ENCODE measurements at regions not wholly inside any gene's neighbourhood (a gene's known extent, or its start where the extent isn't known, plus 50 kb on each side); places are given as distances from the start of the nearest gene placed in this dataset.

DNA sequence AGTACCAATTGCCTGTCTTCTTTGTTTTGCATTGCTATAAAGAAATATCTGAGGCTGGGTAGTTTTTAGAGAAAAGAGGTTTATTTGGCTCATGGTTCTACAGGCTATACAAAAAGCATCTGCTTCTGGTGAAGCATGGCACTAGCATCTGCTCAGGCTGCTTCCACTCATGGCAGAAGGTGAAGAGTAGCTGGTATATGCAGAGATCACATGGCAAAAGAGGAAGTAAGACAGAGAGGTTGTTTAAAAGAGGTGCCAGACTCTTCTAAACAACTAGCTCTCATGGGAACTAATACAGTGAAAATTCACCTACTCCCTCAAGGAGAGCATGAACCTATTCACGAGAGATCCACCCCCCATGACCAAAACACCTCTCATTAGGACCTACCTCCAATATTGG, 56.7 kb upstream of the GUCA2B start:
- no peak for DNase-seq

DNA sequence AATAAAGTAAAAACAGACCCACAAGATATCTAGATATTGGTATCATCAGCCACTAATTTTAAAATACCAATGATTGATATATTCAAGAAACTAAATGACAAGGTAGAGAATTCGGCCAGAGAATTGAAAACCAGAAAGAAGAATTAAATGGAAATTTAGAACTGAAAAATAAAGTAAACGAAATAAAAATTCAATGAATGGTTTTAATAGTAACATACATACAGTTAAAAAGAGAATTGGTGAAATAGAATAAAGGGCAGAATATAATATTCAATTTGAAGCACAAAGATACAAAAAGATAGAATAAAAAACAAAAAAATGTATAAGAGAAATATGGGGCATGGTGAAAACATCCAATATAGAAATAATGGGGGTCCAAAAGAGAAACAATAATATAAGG, 64.0 kb upstream of the GUCA2B start:
- no peak for DNase-seq

DNA sequence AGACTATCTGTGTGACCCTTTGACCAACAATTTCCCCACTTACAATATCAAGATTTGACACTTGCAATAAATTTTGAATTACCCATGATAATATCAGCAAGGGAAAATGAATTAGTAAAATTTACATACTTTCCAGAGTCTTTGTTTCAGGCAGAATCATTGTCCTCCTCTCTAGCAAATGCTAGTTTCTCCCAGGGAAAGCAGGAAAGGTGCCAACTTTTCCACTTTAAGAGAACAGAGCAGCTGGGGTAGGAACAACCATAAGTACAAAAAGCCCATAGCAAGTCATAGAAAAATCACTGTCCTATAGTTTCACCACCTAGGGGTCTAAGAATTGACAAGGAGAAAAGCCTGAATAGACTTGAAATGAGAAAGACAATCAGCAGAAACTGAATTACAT, 67.1 kb upstream of the GUCA2B start:
- DNase-seq = no peak

DNA sequence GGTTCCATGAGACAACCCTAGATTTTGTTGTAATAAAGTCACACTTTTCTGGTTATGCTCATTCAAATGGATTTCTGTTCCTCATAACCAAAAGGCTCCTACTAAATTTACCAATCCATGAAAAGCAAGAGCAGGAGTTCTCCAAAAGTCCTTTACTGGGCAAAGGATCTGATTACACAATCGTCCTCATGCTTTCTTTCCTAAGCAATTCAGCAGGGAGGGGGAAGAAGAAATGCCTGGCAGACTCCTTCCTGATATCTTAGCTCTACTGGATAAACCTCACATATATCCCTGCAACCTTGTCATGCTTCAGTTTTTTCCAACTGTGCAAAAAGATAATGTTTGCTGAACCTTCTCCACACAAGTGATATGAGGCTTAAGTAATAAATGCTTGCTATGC, 67.6 kb upstream of the GUCA2B start:
- DNase-seq = no peak

DNA sequence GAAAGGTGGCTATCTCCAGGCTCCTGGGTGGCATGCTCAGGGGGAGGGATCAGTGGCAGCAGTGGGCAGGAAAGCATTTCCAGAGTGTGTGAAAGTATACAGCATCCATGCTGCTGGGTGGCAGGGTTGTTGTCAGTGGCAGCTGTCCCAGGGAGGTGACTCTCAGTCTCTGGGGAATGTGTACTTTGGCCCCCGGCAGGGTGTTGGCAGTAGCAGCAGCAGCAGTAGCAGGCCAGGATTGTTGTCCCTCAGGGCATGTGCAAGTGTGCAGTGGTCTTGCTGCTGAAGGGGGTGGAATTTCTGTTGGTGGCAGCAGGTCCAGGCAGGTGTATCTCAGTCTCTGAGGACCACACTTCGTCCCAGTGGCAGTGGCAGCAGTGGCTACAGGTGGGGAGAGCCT, 71.7 kb upstream of the GUCA2B start:
- no peak for DNase-seq

DNA sequence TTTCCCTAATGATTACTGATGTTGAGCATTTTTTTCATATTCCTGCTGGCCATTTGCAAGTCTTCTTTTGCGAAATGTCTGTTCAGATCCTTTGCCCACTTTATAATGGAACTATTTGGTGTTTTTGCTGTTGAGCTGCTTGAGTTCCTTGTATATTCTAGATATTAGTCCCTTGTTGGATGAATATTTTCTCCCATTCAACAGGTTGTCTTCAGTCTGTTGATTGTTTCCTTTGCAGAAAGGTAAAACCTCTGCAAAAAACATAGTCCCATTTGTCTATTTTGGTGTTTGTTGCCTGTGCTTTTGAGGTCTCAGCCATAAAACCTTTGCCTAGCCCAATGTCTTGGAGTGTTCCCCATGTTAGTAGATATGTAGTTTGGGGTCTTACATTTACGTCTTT, 78.0 kb upstream of the GUCA2B start:
- no peak for DNase-seq

DNA sequence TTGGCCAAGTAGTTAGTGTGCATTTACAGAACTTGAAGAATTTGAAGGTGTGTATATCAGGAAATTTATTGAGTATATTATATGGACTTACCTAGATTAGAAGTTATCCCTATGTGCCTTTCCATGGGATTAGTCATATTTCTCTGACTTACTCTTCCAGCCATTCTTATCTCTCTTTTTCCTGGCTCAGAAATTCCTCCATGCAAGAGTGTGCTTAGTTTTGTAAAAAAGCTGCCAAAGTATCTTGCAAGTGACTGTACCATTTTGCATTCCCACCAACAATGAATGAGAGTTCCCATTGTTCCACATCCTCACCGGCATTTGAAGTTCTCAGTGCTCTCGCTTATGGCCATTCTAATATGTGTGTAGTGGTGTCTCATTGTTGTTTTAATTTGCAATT, 82.2 kb upstream of the GUCA2B start:
- DNase-seq = no peak

DNA sequence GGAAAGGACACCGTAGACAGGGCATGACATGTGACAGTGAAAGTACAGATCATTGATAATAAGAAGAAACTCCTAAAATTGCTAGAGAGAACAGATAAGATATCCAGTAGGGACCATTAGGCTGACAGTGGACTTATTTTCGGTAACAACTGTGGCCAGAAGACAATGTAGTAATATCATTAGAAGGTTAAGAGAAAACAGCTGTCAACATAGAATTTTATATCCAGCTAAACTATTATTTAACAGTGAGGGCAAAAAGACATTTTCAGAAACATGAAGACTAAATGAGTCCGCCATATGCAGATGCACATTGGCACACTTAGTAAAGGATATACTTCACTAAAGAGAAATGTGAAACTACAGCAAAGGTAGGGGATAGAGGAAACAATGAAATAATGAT, 95.4 kb upstream of the GUCA2B start:
- no peak for DNase-seq

DNA sequence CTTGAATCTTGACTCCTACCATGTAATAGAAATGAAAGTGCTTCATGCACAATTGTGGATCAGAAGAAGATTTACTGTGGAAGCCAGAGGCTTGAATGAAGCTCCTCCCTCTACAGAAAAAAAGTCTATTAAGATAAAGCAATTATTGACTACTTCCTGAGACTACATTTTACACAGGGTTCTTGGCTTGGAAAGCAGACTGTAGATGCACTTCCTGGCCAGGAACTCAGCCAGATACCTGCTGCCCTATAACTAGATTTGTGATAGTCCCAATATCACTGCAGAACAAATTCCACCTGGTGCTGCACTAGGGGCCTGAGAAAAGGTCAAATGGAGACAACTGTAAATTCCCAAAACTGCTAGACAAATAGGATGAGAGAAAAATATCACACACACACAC, 96.8 kb upstream of the GUCA2B start:
- DNase-seq = no peak

DNA sequence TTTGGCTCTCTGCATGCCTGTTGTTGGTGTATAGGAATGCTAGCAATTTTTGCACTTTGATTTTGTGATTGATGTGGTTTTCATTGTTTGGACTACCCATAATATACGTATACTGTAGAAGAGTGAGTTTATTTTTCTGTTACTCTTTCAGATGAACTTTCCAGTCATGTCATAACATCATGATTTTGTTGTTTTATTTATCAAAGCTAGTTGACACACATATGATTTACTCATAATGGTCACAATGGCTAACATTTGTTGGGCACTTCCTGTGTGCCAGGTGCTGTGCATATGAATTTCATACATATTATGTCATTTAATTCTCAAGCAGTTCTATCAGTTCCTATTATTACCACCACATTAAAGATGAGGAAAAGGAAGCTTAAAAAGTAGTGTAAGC, 98.1 kb upstream of the GUCA2B start:
- no peak for DNase-seq

DNA sequence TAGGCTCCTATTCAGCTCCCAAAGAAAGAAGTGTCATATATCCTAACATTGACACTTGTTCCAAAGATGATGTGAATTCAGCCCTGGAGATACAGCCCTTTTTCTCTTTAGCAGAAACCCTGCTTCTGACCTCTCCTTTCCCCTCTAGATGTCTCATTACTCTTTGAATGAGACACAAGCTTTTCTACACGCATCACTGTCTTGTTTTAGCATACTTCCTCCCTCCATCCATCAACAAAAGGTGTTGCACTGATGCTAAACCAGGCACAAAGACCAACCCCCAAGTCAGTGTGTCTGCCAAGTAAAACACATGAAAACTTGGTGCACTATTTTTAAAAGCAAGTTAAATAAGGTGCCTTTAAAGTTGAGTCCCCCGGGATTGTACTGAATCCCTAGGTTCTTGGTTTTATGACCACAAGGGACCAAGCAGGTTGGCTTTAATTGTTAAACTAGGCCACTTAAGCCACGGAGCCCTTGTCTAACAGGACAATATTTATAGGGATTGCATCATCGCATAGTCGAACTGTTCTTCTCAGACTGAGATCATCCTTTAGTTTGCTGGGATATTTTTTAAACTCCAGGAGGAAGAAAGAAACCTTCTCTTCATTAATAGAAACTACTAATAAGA, 101.0 kb upstream of the GUCA2B start:
- DNase-seq = no peak

DNA sequence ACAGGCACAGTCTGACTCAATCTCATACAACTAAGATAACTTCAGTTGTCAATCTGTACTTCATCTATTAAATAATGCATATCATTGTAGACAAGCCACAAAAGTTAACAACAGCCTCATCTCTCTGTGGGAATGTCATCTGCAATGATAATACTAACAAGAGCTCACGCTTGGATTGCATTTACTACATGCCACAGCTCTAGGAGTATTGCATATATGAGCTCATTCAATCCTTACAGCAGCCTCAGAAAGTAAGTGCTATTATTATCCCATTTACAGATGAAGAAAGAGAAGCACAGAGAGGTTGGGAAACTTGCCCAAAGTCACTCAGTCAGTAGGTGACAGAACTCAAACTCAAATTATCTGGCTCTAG, 105.7 kb upstream of the GUCA2B start:
- DNase-seq = no peak

DNA sequence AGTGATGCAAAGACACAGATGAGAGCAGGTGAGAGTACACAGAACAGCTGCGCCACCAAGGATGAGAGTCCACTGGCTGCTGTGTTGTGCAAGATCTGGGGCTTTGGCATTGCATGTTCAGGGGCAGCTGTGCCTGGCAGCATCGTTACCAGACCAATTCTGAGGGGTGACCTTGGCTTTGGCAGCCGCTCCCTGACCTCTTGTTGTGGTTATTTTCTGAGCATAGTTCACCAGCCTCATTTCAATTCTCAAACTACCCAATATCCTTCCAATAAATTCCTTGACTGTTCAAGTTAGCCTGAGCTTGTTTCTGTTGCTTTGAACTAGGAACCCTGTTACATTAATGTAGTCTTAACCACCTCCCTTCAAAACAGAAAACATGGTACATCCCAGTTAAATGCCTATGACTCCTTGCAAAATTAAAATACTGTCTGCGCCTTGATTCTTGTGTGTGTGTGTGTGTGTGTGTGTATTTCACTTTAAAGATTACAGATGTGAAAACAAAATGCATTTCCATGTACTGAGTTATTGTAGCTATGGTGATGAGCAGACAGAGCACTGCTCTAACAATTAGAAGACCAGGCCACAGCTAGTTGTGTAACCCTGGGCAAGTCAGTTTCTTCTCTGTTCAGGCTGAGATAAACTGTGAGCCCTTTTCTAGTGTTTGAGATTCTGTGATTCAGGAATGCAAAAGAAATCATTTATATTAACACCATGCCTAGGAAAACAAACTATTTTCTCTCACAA, 106.3 kb upstream of the GUCA2B start:
- no peak for DNase-seq

DNA sequence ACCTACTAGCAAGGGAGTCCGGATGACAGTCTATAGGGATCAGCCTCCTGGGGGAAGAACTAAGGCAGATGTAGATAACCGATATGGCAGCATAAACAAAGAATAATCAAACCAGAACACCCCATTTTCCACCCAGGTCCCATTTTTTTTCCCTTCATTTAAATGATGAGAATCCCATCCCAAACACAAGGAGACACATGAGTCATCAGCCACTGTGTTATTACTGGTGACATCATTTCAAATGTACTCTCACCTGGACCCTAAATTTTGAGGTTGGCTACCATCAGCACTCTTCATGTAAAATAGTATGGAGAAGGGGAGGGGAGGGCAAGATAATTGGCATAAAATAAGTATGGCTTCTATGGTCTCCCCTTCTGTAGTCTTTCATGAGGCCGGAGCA, 108.9 kb upstream of the GUCA2B start:
- DNase-seq = no peak

DNA sequence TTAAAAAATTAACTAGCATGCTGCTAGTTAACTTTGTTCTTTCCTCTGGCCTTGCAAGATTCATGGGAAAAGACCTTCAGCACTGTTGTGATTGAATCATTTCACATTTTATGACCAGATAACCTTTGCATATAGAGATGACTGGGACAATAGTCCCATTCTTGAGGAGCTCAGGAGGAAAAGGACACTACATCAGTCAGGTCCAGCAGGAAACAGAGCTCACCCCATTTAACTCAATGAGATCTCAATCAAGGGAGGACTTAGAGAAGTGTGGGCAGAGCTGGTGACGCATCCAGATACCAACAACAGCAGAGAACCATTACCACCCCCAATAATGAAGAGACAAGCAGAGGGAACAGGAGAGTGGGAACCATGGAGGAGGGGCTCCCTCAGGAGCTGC, 109.4 kb upstream of the GUCA2B start:
- DNase-seq = no peak

DNA sequence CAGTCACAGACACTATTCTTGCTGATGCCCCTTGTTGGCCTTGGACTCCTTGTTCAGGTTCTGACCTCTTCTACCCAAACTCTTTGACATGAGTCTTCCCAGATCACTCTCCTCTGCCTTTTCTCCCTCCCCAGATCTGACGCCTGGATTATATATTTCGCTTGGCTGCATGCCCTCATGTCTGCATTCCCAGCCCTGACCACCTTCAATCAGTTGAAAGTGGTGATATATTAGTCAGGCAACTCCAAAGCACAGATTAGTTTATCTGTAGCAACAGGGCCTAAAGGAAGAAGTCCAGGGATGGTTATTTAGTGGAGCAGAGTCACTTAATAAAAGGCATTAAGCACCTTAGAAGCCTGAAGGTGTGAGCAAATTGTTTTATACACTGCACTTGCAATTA, 110.0 kb upstream of the GUCA2B start:
- no peak for DNase-seq

DNA sequence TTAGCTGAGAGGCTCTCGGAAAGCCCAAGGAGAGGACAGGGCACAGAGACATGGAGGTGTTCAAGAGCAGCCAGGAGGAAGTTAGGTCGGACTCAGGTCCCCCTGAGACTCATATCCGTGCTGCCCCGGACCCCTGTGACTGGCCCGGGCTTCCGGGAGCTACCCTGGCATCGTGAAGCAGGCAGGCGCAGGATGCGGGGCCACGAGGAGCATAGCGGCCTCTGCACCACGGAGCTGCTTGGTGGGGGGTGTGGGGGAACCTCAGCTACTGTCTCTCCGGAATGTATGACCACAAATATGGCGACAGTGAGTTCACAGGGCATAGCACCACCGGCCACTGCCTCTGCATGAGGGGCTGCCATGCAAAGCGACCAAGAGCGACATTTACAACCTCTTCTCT, 112.2 kb upstream of the GUCA2B start:
- no peak for DNase-seq

DNA sequence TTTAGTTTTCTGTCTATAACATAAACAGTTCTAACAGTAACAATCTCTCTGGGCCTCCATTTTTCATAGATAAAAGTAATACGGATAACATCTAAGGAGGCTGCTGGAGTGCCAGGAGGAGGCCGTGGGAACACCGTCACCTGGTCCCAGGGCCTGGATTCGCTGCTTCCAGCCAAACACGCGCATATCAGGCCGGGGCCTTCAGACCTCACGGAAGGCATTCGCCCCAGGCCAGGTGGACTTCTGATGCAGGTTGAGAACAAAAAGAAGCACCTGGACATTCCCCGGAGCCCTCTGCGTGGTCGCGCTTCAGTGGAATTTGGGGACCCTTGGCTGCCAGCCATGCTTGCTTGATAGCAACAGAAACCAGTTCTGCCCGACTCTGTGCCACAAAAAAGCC, 113.1 kb upstream of the GUCA2B start:
- DNase-seq = no peak

DNA sequence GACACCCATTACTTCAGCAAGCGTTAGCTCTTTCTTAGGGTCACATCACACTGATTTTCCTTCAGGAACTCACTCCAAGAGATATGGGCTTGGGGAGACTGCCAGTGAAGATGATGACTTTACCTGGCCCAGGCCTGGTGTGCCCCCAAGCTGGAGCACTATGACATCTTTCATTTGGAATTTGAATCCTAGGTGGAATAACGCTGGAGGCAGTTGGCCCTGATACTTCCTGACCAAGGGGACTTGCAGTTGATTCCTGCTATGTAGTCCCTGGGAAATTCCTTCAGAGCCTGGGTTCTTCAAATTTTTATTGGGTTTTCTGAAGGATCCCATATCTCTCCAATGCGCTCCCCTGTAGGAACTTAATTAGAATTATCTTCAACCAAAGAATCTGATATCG, 114.9 kb upstream of the GUCA2B start:
- DNase-seq = no peak

DNA sequence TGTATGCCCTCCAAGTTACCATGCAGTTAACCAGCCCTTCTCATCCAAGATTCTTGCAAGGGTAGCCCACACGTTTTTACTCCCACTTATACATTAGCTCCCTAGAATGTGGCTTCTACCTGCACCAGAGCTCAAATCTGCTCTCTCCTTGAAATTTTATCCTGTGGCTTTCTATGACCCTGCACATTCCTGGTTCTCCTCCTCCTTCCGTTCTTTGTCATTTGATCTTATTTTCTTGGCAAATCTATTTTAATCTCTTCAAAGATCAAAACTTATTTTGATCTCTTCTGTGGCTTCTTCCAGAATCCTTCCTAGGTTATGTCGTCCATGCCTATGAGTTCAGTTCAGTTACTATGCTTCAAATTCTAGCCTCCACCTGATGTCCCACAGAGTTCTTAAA, 115.6 kb upstream of the GUCA2B start:
- no peak for DNase-seq

DNA sequence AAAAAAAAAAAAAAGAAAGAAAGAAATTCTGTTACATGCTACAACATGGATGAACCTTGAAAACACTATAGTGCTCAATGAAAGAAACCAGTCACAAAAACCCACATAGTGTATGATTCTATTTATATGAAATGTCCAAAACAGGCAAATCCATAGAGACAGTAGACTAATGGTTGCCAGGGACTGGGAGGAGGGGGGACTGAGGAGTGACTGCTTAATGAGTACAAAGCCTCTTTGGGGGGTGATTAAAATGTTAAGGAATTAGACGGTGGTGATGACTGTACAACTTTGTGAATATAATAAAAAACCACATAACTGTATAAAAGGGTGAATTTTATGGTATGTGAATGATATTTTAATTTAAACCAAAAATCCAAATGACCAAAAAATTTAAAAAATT, 116.0 kb upstream of the GUCA2B start:
- DNase-seq = no peak

DNA sequence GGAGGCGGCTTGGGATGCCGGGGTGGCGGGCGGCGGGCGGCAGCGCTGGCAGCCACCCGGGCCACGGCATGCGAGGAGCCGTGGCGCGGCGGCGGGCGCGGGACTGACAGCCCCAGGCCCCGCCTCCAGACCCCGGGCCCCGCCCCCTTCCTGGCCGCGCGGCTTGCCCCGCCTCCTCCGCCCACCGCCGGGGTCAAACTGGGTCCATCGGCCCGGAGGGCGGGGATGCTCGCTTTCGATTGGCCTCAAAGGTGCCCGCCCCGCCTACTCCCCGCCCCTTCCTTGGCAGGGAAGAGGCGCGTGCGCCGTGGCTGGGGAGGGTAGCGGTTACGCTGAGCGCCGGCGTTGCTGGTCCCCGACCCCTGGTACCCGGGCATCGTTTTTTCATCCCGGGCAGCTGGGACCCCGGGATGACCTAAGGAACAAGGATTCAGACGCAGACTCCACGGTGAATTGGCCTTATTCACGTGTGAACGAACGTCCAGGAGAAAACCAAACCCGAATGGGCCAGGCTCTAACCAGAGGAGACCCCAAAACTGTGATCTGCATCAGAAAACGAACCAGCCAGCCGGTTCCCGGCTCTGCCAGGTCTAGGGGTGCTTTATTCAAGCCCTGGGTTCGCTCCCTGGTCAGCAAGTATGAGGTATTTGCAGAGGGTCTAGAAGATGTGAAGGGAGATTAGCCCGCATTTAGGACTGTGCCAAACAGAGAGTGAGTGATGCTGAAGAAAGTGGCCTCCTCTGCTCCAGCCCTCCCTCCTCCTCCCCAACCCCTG, 117.2 kb upstream of the GUCA2B start:
- peak; percentile 81 for DNase-seq

DNA sequence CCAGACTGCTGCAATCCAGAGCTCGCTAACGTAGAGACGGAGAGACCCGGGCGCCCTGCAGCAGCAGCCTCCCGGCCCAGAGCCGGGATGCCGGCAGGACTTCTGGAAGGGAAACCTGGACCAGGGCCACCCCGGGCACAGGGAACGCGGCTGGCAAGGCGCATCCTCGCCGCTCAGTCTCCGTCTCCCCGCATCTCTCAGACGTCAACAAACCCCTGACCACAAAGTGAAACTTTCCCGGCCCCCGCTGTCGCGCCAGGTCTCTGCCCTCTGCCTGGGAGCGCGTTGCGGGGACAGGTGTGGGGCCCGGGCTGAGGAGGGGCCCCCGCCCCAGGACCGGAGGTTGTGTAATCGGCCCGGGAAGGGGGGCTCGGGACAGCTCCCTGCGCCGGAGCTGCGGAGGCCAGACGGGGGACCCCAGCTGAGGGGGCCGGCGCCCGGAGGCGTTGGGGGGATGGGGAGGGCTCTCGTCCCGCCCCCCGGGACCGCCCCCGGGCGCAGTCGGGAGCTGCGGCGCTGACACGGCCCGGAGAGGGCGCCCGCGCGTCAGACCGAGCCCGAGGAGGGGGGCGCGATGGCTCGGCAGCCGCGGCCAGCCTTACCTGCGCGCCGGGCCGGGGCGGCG, 116.6 kb upstream of the HIVEP3 start:
- peak; percentile 9 for DNase-seq

DNA sequence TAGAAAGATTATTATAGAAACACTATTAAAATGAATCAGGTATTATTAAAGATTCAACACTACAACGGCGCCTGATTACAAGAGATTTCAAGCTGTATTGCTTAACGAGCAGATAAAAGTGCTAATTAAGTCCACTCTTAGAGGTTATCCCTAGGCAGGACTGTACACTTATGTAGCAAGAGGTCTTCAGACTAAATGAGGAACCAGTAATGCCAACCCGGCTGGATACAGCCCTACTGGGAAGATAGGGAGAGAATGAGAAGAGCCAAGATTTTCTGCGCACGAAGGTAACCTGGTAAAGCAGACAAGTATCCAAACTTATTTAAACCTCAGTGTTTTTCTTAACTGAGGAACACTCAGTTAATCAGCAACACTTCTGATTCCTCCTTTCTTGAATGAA, 115.7 kb upstream of the HIVEP3 start:
- no peak for DNase-seq

Data from amniotic stem cell (primary cell).